Neural progenitor cell (in vitro differentiated cells): ENCODE measurements at regions not wholly inside any gene's neighbourhood (a gene's known extent, or its start where the extent isn't known, plus 50 kb on each side); places are given as distances from the start of the nearest gene placed in this dataset.

Experiments
- DNase-seq: peaks from one replicate; pipeline ENCODE4 v3.0.0-alpha.2; 2016; ENCODE audit warnings: low spot score
- H2AFZ ChIP-seq: fragments of 200-600 bp; sonication (generic); replicated peaks from 2 replicates; pipeline ENCODE4 v1.6.1; 2016; ENCODE audit warnings: antibody characterized with exemption
- H3F3A ChIP-seq: fragments of 200-600 bp; sonication (generic); 2 replicates; pipeline ENCODE4 v1.6.1; 2016; ENCODE audit warnings: antibody characterized with exemption, low read depth
- H3K27ac ChIP-seq: fragments of 200-600 bp; sonication (generic); 2 replicates; pipeline ENCODE4 v1.5.1; 2016; ENCODE audit warnings: mild to moderate bottlenecking
- H3K27me3 ChIP-seq: fragments of 200-600 bp; sonication (generic); 2 replicates; pipeline ENCODE4 v1.6.1; 2016; ENCODE audit warnings: mild to moderate bottlenecking, moderate library complexity
- H3K36me3 ChIP-seq: fragments of 200-600 bp; sonication (generic); 2 replicates; pipeline ENCODE4 v1.5.1; 2016
- H3K4me1 ChIP-seq: fragments of 200-600 bp; sonication (generic); 2 replicates; pipeline ENCODE4 v1.6.1; 2016; ENCODE audit warnings: mixed run types
- H3K4me2 ChIP-seq: fragments of 200-600 bp; sonication (generic); 2 replicates; pipeline ENCODE4 v1.6.1; 2016
- H3K4me3 ChIP-seq: fragments of 200-600 bp; sonication (generic); 2 replicates; pipeline ENCODE4 v1.5.1; 2016
- H3K79me2 ChIP-seq: fragments of 200-600 bp; sonication (generic); 2 replicates; pipeline ENCODE4 v1.6.1; 2016; ENCODE audit warnings: low read depth
- H3K9ac ChIP-seq: fragments of 200-600 bp; sonication (generic); 2 replicates; pipeline ENCODE4 v1.6.1; 2016
- H3K9me3 ChIP-seq: fragments of 200-600 bp; sonication (generic); 2 replicates; pipeline ENCODE4 v1.5.1; 2016; ENCODE audit warnings: low read depth
- H4K20me1 ChIP-seq: fragments of 200-600 bp; sonication (generic); 2 replicates; pipeline ENCODE4 v1.6.1; 2016; ENCODE audit warnings: low read depth
- H3K27ac Mint-ChIP-seq: 3 replicates; pipeline ENCODE4 v1.8.0; 2021; ENCODE audit warnings: mixed read lengths
- H3K27me3 Mint-ChIP-seq: 2 replicates; pipeline ENCODE4 v1.8.0; 2022; ENCODE audit warnings: low read depth, mild to moderate bottlenecking, inconsistent platforms, moderate library complexity, mixed read lengths; ENCODE audit not compliant: insufficient read depth
- H3K36me3 Mint-ChIP-seq: 3 replicates; pipeline ENCODE4 v1.8.0; 2021; ENCODE audit warnings: mixed read lengths
- H3K4me1 Mint-ChIP-seq: 3 replicates; pipeline ENCODE4 v1.8.0; 2021; ENCODE audit warnings: mixed read lengths
- H3K4me3 Mint-ChIP-seq: 3 replicates; pipeline ENCODE4 v1.8.0; 2021; ENCODE audit warnings: mild to moderate bottlenecking, moderate library complexity, mixed read lengths
- H3K9me3 Mint-ChIP-seq: 3 replicates; pipeline ENCODE4 v1.8.0; 2020; ENCODE audit warnings: mixed read lengths
- EZH2 ChIP-seq: fragments of 200-600 bp; sonication (generic); IDR thresholded peaks from 2 replicates; pipeline ENCODE4 v1.6.1; 2017; ENCODE audit warnings: antibody characterized with exemption, mild to moderate bottlenecking, moderate library complexity
- EZH2phosphoT487 ChIP-seq: fragments of 200-600 bp; sonication (generic); IDR thresholded peaks from 2 replicates; pipeline ENCODE4 v1.6.1; 2017; ENCODE audit warnings: antibody characterized with exemption
- TF ChIP-seq, protein P1 (sequence below): fragments of 200-600 bp; sonication (generic); IDR thresholded peaks from 2 replicates; pipeline ENCODE4 v1.5.1; 2017; ENCODE audit warnings: antibody characterized with exemption, mild to moderate bottlenecking

DNA sequence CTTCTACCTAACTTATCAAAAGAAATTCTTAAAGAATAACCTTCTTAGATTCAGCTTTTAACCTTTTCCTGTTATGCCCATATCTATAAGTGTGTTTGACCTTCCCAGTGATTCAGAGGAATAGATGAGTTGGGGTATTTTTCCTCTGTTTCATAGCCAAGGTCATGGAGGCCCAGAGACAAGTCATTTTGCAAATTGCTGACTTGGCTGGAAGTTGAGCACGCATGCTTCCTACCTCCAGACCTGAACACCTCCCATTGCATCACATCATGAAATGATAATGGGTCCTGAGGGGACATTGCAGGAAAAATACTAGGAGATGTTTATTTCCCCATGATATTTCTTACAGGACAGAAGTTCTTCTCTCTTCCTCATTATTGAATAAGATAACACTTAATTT lies 158.6 kb upstream of the LMCD1 start:
- peaks cover 12% of the 10 kb centered on the region for H3K9me3 Mint-ChIP-seq
- H3K4me1 Mint-ChIP-seq = no peaks in the 10 kb centered on the region
- TF ChIP-seq EZH2phosphoT487 = no peak
- no peak for DNase-seq
- Histone ChIP-seq H3K9me3 (peaks cover 13% of the 10 kb centered on the region), H3K27ac (no peak overlapping the region), H3K27me3 (no peaks in the 10 kb centered on the region), H2AFZ (no peak overlapping the region), H4K20me1 (no peaks in the 10 kb centered on the region), H3K36me3 (peaks cover 10% of the 10 kb centered on the region), H3K9ac (no peak overlapping the region), H3K4me3 (no peak overlapping the region), H3K4me1 (no peaks in the 10 kb centered on the region), H3K4me2 (no peak overlapping the region), H3F3A (no peaks in the 10 kb centered on the region), H3K79me2 (no peaks in the 10 kb centered on the region)
- no peak overlapping the region for H3K27ac Mint-ChIP-seq
- H3K27me3 Mint-ChIP-seq = peaks cover 2% of the 10 kb centered on the region
- no peaks in the 10 kb centered on the region for H3K36me3 Mint-ChIP-seq
- no peak overlapping the region for H3K4me3 Mint-ChIP-seq

DNA sequence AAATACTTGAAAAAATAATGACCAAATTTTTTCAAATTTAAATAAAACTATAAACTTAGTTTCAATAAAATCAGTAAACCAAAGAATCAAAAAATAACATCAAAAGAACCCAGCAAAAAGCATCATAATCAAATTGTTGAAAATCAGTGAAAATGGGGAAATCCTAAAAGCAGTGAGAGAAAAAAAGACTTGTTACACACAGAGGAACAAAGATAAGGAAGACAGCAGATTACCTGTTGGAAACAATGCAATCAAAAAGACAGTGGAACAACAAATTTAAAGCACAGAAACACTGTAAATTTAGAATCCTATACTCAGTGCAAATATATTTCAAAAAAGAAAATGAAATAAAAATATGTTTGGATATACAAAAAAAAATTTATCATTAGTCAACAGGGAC lies 156.2 kb upstream of the LMCD1 start:
- Histone ChIP-seq H4K20me1 (no peaks in the 10 kb centered on the region), H3K27ac (no peak overlapping the region), H2AFZ (no peak overlapping the region), H3K9me3 (peaks cover 13% of the 10 kb centered on the region), H3K4me3 (no peak overlapping the region), H3K9ac (no peak overlapping the region), H3K79me2 (no peaks in the 10 kb centered on the region), H3K4me1 (no peaks in the 10 kb centered on the region), H3K27me3 (no peaks in the 10 kb centered on the region), H3K4me2 (no peak overlapping the region), H3K36me3 (peaks cover 10% of the 10 kb centered on the region), H3F3A (no peaks in the 10 kb centered on the region)
- H3K36me3 Mint-ChIP-seq = no peaks in the 10 kb centered on the region
- DNase-seq = no peak
- H3K4me3 Mint-ChIP-seq = no peak overlapping the region
- no peaks in the 10 kb centered on the region for H3K4me1 Mint-ChIP-seq
- TF ChIP-seq EZH2phosphoT487 = no peak
- TF ChIP-seq EZH2 = no peak
- TF ChIP-seq, protein P1, sequence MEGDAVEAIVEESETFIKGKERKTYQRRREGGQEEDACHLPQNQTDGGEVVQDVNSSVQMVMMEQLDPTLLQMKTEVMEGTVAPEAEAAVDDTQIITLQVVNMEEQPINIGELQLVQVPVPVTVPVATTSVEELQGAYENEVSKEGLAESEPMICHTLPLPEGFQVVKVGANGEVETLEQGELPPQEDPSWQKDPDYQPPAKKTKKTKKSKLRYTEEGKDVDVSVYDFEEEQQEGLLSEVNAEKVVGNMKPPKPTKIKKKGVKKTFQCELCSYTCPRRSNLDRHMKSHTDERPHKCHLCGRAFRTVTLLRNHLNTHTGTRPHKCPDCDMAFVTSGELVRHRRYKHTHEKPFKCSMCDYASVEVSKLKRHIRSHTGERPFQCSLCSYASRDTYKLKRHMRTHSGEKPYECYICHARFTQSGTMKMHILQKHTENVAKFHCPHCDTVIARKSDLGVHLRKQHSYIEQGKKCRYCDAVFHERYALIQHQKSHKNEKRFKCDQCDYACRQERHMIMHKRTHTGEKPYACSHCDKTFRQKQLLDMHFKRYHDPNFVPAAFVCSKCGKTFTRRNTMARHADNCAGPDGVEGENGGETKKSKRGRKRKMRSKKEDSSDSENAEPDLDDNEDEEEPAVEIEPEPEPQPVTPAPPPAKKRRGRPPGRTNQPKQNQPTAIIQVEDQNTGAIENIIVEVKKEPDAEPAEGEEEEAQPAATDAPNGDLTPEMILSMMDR = no peak
- H3K27me3 Mint-ChIP-seq = peaks cover 2% of the 10 kb centered on the region
- no peak overlapping the region for H3K27ac Mint-ChIP-seq
- H3K9me3 Mint-ChIP-seq = peaks cover 12% of the 10 kb centered on the region

DNA sequence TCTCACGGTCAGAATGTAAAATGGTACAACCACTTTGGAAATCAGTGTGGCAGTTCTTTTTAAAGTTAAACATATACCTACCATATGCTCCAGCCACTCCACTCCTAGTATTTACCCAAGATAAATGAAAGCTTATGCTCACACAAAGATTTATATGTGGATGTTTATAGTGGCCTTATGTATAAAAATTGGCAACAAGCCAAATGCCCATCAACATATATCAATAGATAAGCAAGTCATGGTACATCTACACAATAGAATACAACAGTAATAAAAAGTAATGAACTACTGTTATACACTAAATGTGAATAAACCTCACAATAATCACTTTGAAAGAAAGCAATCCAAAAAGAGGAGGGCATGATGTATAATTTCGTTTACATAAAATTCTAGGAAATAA lies 153.5 kb upstream of the LMCD1 start:
- no peak overlapping the region for H3K4me2 ChIP-seq
- Mint-ChIP-seq H3K36me3 (no peaks in the 10 kb centered on the region), H3K27ac (no peak overlapping the region), H3K4me3 (no peak overlapping the region), H3K27me3 (no peaks in the 10 kb centered on the region), H3K4me1 (no peaks in the 10 kb centered on the region), H3K9me3 (peaks cover 11% of the 10 kb centered on the region)
- H3K4me3 ChIP-seq = no peak overlapping the region
- H3K9me3 ChIP-seq = peaks cover 13% of the 10 kb centered on the region
- no peaks in the 10 kb centered on the region for H3K4me1 ChIP-seq
- H3K27me3 ChIP-seq = no peaks in the 10 kb centered on the region
- H2AFZ ChIP-seq = no peak overlapping the region
- TF ChIP-seq, protein P1 = no peak
- TF ChIP-seq EZH2phosphoT487 (no peak), EZH2 (no peak)
- no peaks in the 10 kb centered on the region for H3K79me2 ChIP-seq
- H4K20me1 ChIP-seq = no peaks in the 10 kb centered on the region
- H3K27ac ChIP-seq = no peak overlapping the region
- peaks cover 10% of the 10 kb centered on the region for H3K36me3 ChIP-seq
- H3F3A ChIP-seq = no peaks in the 10 kb centered on the region
- no peak for DNase-seq
- H3K9ac ChIP-seq = no peak overlapping the region

- H3K9me3 Mint-ChIP-seq = no peaks in the 10 kb centered on the region
- no peak for DNase-seq
These were observed 149.1 kb upstream of the LMCD1 start for GRCh38 chr3:8352475-8352874.

More at GRCh38 chr3:8352475-8352874, 149.1 kb upstream of the LMCD1 start:
- no peak overlapping the region for H3K4me3 Mint-ChIP-seq
- H3K9ac ChIP-seq = no peak overlapping the region
- no peaks in the 10 kb centered on the region for H3F3A ChIP-seq
- H3K27me3 Mint-ChIP-seq = peaks cover 2% of the 10 kb centered on the region
- no peak overlapping the region for H3K27ac ChIP-seq
- TF ChIP-seq, protein P1 = no peak
- TF ChIP-seq EZH2phosphoT487 (no peak), EZH2 (no peak)
- H3K27me3 ChIP-seq = no peaks in the 10 kb centered on the region
- no peak overlapping the region for H3K4me3 ChIP-seq
- no peaks in the 10 kb centered on the region for H3K79me2 ChIP-seq
- no peak overlapping the region for H3K4me2 ChIP-seq
- no peaks in the 10 kb centered on the region for H3K36me3 ChIP-seq
- no peaks in the 10 kb centered on the region for H4K20me1 ChIP-seq
- H3K4me1 Mint-ChIP-seq = no peaks in the 10 kb centered on the region
- H3K36me3 Mint-ChIP-seq = no peaks in the 10 kb centered on the region
- H3K27ac Mint-ChIP-seq = no peak overlapping the region
- H2AFZ ChIP-seq = no peak overlapping the region
- H3K9me3 ChIP-seq = no peaks in the 10 kb centered on the region
- no peaks in the 10 kb centered on the region for H3K4me1 ChIP-seq
